ENCODE measurements at regions not wholly inside any gene's neighbourhood (a gene's known extent, or its start where the extent isn't known, plus 50 kb on each side); places are given as distances from the start of the nearest gene placed in this dataset.

- no peak for DNase-seq
Measured at GRCh38 chr11:11173316-11174025, 179.6 kb downstream of the CSNK2A3 start.

GRCh38 chr11:11171854-11172253 lies 181.2 kb downstream of the CSNK2A3 start:
- DNase-seq, result peak in 2 of 5 experiments; percentile 73 to 88

GRCh38 chr11:11171285-11171684 lies 181.8 kb downstream of the CSNK2A3 start:
- no peak for DNase-seq

- no peak for DNase-seq
Measured at GRCh38 chr11:11170352-11171084, 182.5 kb downstream of the CSNK2A3 start.

GRCh38 chr11:11169715-11170351 lies 183.2 kb downstream of the CSNK2A3 start:
- DNase-seq, result no peak

GRCh38 chr11:11167806-11168205 lies 185.2 kb downstream of the CSNK2A3 start:
- DNase-seq, result no peak

GRCh38 chr11:11164334-11164690 lies 188.7 kb downstream of the CSNK2A3 start:
- DNase-seq, result no peak

GRCh38 chr11:11163669-11164333 lies 189.2 kb downstream of the CSNK2A3 start:
- DNase-seq, result no peak

GRCh38 chr11:11163236-11163635 lies 189.8 kb downstream of the CSNK2A3 start:
- no peak for DNase-seq

- DNase-seq, result peak in 4 of 5 experiments; percentile 18 to 64 (median 32)
Measured at GRCh38 chr11:11157185-11157584, 195.9 kb downstream of the CSNK2A3 start.

- DNase-seq, result peak in 3 of 5 experiments; percentile 35 to 78 (median 51)
Measured at GRCh38 chr11:11155962-11156815, 196.9 kb downstream of the CSNK2A3 start.

GRCh38 chr11:11152877-11153276 lies 200.2 kb downstream of the CSNK2A3 start:
- no peak for DNase-seq

- DNase-seq, result peak in 3 of 5 experiments; percentile 20 to 82 (median 77)
Measured at GRCh38 chr11:11149671-11150459, 203.2 kb downstream of the CSNK2A3 start.

- DNase-seq, result no peak
Measured at GRCh38 chr11:11148596-11148995, 204.5 kb downstream of the CSNK2A3 start.

GRCh38 chr11:11148104-11148509 lies 204.9 kb downstream of the CSNK2A3 start:
- DNase-seq, result peak in 1 of 5 experiments; percentile 53

GRCh38 chr11:11146830-11147229 lies 206.2 kb downstream of the CSNK2A3 start:
- DNase-seq, result no peak

- DNase-seq, result no peak
Measured at GRCh38 chr11:11143849-11144248, 209.2 kb downstream of the CSNK2A3 start.

- DNase-seq, result no peak
Measured at GRCh38 chr11:11142430-11142829, 210.6 kb downstream of the CSNK2A3 start.

GRCh38 chr11:11141065-11141464 lies 212.0 kb downstream of the CSNK2A3 start:
- DNase-seq, result no peak

GRCh38 chr11:11140510-11140909 lies 212.5 kb downstream of the CSNK2A3 start:
- no peak for DNase-seq

GRCh38 chr11:11137339-11137738 lies 215.7 kb downstream of the CSNK2A3 start:
- DNase-seq, result peak in 1 of 5 experiments; percentile 75

Measured in T-helper 2 cell (primary cell).